Stimulated activated CD4-positive, alpha-beta T cell treated with anti-CD3 and anti-CD28 coated beads, Interleukin-4, amount 100 ng/mL, for 48 hours (primary cell): ENCODE measurements at regions not wholly inside any gene's neighbourhood (a gene's known extent, or its start where the extent isn't known, plus 50 kb on each side); places are given as distances from the start of the nearest gene placed in this dataset.
"Not testable (repeated sequence)": the region's sequence is repeated elsewhere in the genome, so short reads cannot be mapped to it uniquely, and the experiment has no call there.

Source experiments
- DNase-seq, 2 donors: peaks; one replicate each; pipeline ENCODE4 v3.0.0-alpha.2; 2020; ENCODE audit warnings: low read depth in 2 of 2

GRCh38 chr10:56298941-56299340 is 62.1 kb downstream of the ZWINT start:
- no peak for DNase-seq

GRCh38 chr10:56296618-56297017 is 64.4 kb downstream of the ZWINT start:
- no peak for DNase-seq

GRCh38 chr10:56288403-56288802 is 72.7 kb downstream of the ZWINT start:
- no peak for DNase-seq

- DNase-seq: no peak
These were observed 75.0 kb downstream of the ZWINT start for GRCh38 chr10:56286096-56286495.

GRCh38 chr10:56279270-56279669 is 81.8 kb downstream of the ZWINT start:
- DNase-seq: no peak

- DNase-seq: no peak
These were observed 91.9 kb downstream of the ZWINT start for GRCh38 chr10:56269181-56269580.

- DNase-seq: no peak
These were observed 94.9 kb downstream of the ZWINT start for GRCh38 chr10:56266120-56266519.

GRCh38 chr10:56258991-56259390 is 102.1 kb downstream of the ZWINT start:
- no peak for DNase-seq

GRCh38 chr10:56258378-56258777 is 102.7 kb downstream of the ZWINT start:
- no peak for DNase-seq

GRCh38 chr10:56255298-56255697 is 105.8 kb downstream of the ZWINT start:
- no peak for DNase-seq

- DNase-seq: no peak
These were observed 120.6 kb downstream of the ZWINT start for GRCh38 chr10:56240471-56240870.

- DNase-seq: no peak
These were observed 129.6 kb downstream of the ZWINT start for GRCh38 chr10:56231436-56231835.

- no peak for DNase-seq
These were observed 138.8 kb downstream of the ZWINT start for GRCh38 chr10:56222237-56222636.

- DNase-seq: no peak
These were observed 148.1 kb downstream of the ZWINT start for GRCh38 chr10:56212951-56213350.

- no peak for DNase-seq
These were observed 179.5 kb downstream of the ZWINT start for GRCh38 chr10:56181607-56182006.

GRCh38 chr10:56178210-56178609 is 182.8 kb downstream of the ZWINT start:
- DNase-seq: no peak

- DNase-seq: not testable (repeated sequence)
These were observed 206.0 kb downstream of the ZWINT start for GRCh38 chr10:56155091-56155513.

GRCh38 chr10:56146806-56147205 is 214.3 kb downstream of the ZWINT start:
- DNase-seq: no peak

- DNase-seq: no peak
These were observed 218.8 kb downstream of the ZWINT start for GRCh38 chr10:56142092-56142728.

GRCh38 chr10:56139405-56139804 is 221.7 kb downstream of the ZWINT start:
- no peak for DNase-seq

GRCh38 chr10:56135828-56136227 is 225.2 kb downstream of the ZWINT start:
- no peak for DNase-seq

- DNase-seq: no peak
These were observed 237.8 kb downstream of the ZWINT start for GRCh38 chr10:56123247-56123646.

- DNase-seq: no peak
These were observed 244.4 kb downstream of the ZWINT start for GRCh38 chr10:56116684-56117083.

GRCh38 chr10:56109454-56109853 is 251.6 kb downstream of the ZWINT start:
- no peak for DNase-seq
